HT1080 (cell line): ENCODE measurements at regions not wholly inside any gene's neighbourhood (a gene's known extent, or its start where the extent isn't known, plus 50 kb on each side); places are given as distances from the start of the nearest gene placed in this dataset.
"Not testable (repeated sequence)": the region's sequence is repeated elsewhere in the genome, so short reads cannot be mapped to it uniquely, and the experiment has no call there.

Experiments
- DNase-seq: peaks from one replicate; pipeline ENCODE4 v3.0.0-alpha.2; 2015; ENCODE audit warnings: low read depth

- DNase-seq, result no peak
Measured at GRCh38 chr4:160019936-160020335, 917.1 kb downstream of the RAPGEF2 start.

DNA sequence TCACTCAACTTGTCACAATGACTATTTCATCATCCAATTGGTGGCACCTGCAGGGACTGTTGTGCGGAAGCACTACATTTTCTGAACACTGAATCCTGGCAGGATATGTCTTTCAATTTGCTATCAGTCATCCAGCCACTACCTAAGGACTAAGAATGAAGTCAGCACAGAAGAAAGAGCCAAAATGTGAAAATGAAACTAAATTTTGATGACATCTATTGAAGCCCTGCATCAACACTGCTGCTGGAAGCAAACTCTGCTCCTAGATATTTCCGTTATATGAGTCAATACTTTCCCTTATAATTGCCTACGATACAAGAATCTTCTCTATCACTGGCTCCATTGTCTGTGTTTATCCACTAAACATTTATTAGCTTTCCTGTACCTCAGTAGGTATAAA lies 917.9 kb downstream of the RAPGEF2 start:
- peak; percentile 59 for DNase-seq

DNA sequence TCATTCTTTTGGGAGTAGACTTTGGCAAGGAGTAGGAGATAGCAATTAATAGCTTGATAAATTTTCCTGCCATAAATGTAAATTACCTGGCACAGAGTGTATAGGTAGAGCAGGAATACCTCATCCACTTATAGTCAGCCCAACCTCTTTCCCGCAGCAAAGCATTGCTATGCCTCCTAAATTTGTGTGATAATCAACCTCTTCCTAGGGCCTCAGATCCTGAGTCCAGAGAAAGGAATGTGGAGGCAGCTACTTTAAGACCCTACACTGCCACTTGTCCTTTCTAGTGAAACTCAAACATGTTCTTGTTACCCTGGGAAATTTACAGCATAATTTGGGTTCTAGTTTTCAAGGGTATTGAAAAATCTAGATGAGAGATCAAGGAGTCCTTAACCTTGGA lies 919.0 kb downstream of the RAPGEF2 start:
- no peak for DNase-seq

DNA sequence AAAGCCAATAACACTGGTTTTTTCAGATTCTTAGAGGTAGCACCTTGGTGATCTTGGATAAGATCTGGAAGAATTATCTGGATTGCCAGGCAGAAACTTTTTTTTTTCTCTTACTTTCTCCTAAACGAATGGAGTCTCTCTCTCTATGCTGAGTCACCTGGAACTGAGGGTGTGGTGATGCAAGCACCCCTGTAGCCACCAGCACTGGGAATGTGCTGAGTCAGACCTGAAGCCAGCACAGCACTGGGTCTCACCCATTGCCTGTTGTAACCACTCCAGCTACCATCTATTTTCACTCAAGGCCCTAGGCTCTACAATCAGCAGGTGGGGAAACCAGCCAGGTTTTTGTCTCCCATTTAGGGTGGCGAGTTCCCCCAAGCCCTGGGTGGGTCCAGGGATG lies 923.8 kb downstream of the RAPGEF2 start:
- DNase-seq, result peak; percentile 88

GRCh38 chr4:160034501-160034900 lies 931.6 kb downstream of the RAPGEF2 start:
- DNase-seq, result no peak

DNA sequence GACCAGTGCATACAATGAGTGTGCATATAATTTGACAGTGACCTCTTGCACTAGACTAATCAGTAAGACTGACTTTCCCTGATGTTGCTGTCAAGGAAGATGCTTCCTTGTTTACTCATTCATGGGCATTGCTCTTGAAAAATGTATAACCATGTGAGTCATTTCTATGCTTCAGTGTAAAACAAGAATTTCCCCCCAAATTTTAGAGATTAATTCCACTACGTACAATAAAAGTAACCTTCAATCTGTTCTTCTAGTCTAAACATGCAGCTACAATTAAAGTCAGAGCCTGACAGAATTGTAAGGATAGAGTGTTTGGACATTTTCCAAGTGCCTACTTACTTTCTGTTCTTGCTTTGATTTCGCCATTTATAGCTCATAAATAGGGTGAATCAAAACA lies 935.7 kb downstream of the RAPGEF2 start:
- DNase-seq, result peak; percentile 8

DNA sequence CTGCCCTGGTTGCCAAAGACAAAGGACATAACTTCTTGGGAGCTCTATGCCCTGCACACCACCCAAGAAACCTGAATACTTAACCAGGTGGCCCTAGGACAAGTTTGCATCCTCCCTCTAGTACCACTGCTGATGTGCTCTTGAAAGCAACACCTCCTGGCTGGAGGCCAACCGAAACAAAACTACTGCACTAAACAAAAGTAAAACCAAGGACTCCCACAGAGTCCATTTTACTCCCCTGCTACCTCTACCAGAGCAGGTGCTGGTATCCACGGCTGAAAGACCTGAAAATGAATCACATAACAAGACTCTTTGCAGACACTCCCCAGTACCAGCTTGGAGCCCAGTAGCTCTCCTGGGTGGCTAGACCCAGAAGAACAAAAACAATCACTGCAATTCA lies 941.8 kb downstream of the RAPGEF2 start:
- no peak for DNase-seq

GRCh38 chr4:160082432-160083207 lies 979.7 kb downstream of the RAPGEF2 start:
- no peak for DNase-seq

DNA sequence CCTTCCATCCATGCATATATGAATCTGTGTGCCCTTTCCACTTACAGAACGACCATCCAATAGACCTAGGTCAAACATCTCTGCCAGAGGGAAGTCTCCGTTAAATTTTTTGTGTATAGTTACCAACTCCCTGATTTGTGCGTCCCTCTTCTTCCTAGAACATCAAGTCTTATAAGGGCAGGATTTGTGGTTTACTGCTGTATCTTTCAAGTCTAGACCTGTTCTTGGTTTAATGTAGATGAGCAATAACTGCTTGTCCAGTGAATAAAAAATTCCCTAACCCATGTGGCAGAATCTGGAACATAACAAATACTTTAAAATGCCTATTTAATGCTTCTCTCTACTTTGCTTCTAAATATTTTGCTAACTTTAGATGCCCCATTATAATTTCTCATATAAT lies 988.8 kb downstream of the RAPGEF2 start:
- DNase-seq, result no peak

DNA sequence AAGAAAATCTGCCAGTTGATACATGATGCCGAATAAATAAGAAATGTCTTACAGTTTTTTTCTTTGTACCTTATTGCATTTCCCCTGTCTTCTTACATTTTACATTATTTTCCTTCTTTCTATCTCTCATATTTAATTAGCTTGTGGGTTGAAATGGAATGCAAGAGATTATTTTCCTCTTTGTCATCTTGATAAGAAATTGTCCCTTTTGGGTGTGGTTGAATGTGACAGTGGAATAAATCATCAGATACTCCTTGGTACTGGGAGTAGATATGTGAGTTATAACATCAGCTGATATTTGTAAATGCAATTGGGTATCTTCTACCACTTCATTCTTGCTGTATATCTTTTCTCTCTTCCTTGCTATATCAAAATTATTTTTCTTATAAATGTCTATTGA lies 997.4 kb downstream of the RAPGEF2 start:
- no peak for DNase-seq

DNA sequence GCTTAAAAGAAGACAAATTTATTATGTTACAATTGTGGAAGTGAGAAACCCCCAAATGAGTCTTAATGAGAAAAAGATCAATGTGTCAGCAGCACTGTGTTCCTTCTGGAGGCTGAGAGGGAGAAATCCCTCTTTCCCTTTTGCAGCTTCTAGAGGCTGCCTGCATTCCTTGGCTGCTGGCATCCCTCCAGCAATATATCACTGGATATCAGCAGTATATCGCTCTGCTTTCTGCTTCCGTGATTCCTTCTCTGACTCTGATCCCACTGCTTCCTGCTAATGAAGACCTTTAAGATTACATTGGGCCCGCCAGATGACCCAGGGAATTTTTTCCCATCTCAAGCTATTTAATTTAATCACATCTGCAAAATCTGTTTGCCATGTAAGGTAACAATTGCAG lies 1008.0 kb downstream of the RAPGEF2 start:
- no peak for DNase-seq

- no peak for DNase-seq
Measured at GRCh38 chr4:160117686-160118085, 1014.8 kb downstream of the RAPGEF2 start.

DNA sequence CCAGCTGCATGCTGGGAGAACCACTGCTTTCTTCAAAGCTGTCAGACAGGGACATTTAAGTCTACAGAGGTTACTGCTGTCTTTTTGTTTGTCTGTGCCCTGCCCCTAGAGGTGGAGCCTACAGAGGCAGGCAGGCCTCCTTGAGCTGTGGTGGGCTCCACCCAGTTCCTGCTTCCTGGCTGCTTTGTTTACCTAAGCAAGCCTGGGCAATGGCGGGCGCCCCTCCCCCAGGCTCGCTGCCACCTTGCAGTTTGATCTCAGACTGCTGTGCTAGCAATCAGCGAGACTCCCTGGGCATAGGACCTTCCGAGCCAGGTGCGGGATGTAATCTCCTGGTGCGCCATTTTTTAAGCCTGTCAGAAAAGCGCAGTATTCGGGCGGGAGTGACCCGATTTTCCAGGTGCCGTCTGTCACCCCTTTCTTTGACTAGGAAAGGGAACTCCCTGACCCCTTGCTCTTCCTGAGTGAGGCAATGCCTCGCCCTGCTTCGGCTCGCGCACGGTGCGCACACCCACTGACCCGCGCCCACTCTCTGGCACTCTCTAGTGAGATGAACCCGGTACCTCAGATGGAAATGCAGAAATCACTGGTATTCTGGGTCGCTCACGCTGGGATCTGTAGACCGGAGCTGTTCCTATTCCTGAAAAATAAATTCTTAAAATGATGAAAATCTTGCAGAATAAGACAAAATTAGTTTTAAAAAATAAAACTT lies 1022.9 kb downstream of the RAPGEF2 start:
- not testable (repeated sequence) for DNase-seq

- no peak for DNase-seq
Measured at GRCh38 chr4:160127211-160127610, 1024.3 kb downstream of the RAPGEF2 start.

- peak; percentile 79 for DNase-seq
Measured at GRCh38 chr4:160129439-160129838, 1026.6 kb downstream of the RAPGEF2 start.

- no peak for DNase-seq
Measured at GRCh38 chr4:160136021-160136420, 1033.1 kb downstream of the RAPGEF2 start.

- DNase-seq, result no peak
Measured at GRCh38 chr4:160141206-160141605, 1038.3 kb downstream of the RAPGEF2 start.

DNA sequence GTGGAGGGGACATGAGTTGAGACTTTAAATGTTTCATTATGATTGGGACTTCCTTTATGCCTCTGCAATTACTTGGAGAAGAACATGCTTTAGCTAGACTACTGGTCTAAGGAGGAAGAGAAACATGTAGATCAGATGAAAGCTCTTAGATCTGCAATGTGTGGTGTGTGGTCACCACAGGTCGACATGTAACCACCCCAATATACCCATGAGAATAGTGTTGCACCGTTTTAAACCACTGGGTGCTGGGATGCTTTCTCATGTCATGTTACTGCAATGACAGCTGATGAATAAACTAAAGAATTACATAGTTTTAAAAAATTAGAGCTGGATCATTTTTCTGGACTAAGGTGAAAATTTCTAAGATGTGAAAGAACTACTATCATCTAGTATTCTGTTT lies 1039.7 kb downstream of the RAPGEF2 start:
- DNase-seq, result no peak

DNA sequence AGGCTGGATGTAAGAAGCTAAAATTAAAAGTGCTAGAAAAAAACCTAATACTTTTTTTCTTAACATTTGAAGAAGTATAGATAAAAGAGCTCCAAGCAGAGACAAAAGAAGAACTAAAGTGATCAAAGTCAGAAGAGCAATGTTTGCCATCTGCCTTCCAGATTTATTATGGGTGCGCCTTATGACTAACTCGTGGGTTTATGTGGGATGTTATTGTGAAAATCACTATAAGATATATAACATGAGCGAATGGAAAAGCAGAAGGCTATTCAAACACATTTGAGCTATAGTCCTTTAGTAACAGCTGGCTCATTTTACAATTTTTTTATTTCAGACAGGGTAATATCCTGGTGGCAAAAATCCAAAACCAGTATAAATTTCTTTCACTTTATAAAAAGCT lies 1040.7 kb downstream of the RAPGEF2 start:
- no peak for DNase-seq

- no peak for DNase-seq
Measured at GRCh38 chr4:160159457-160159856, 1056.6 kb downstream of the RAPGEF2 start.

GRCh38 chr4:160161026-160161425 lies 1058.1 kb downstream of the RAPGEF2 start:
- no peak for DNase-seq

DNA sequence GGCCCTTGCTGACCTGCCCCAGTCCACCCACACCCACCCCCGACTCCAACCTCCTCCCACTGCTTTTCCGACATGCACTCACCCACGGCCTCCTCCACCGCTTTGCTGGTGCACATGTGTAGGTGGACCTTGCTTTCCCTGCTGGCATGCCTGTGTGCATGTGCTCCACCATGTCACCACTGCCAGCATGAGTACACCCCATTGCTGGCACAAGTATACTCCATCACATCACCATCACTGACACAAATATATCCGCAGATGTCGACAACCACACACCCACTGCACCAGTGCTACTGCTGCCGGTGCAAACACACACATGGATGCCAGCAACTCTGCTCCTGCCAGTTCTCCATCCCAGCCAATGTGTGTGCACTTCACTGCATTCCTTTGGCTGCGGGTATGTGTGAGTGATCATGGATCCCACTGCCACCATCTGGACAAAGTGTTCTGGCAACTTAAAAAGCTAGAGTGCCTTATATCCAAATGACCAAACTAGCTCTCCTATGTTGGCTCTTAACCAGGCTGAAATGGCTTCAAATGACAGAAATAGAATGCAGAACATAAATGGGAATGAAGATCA lies 1072.3 kb downstream of the RAPGEF2 start:
- peak; percentile 35 for DNase-seq

DNA sequence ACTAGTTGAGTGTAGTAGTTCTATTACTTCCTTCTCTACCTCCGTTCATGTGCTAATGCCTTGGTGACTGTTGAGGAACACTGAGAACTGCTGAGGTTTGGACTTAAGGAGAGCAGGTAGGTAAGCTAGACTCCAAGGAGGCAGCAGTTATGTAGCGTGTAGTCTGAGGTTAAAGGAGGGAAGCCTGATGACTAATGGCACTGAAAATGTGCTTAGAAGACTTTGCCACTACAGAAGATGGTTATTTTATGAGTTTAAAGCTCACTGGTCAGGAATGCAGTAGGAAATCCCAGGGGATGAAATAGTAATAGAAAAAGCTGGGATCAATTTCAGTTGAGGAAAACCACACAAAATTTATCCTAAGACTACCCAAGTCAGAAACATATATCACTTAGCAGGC lies 1077.3 kb downstream of the RAPGEF2 start:
- peak; percentile 84 for DNase-seq
